ENCODE measurements at regions not wholly inside any gene's neighbourhood (a gene's known extent, or its start where the extent isn't known, plus 50 kb on each side); places are given as distances from the start of the nearest gene placed in this dataset.

DNA sequence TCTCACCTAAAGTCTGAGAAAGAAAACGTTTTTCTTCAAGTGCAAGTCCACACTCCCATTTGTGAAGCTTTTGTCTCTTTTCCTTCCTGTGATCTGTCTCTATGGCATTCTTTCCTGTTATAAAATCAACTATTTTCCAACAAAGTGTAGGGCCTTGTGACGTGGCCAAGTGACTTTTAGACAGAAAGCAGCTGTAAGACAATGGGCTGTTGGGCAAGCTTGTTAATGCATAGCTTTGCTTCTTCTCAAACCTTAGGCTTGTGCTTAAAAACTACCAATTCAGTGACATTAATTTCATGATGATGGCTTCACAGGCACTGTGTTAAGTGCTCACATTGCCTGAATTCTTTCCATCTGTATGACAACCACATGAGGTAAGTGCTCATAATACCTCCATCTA, 83.5 kb downstream of the VCY1B start:
- Histone ChIP-seq H3K36me3 (ENCODE audit: control insufficient read depth, insufficient read depth, low read length) (no peaks in the 10 kb centered on the region), H3K4me1 (ENCODE audit: control insufficient read depth, insufficient read depth, low read length, poor library complexity, severe bottlenecking) (no peaks in the 10 kb centered on the region), H3K9me3 (ENCODE audit: control insufficient read depth, low read length) (no peaks in the 10 kb centered on the region), H3K27ac (ENCODE audit: low read depth, low read length, severe bottlenecking) (no peak overlapping the region), H3K4me3 (ENCODE audit: extremely low read depth, insufficient read depth, low read length, poor library complexity, severe bottlenecking) (no peak overlapping the region)
- WGBS, 2 experiments (ENCODE audit: insufficient coverage in 2 of 2), result 0 to 100% methylated on average over 1 of the region's 2 CpGs

DNA sequence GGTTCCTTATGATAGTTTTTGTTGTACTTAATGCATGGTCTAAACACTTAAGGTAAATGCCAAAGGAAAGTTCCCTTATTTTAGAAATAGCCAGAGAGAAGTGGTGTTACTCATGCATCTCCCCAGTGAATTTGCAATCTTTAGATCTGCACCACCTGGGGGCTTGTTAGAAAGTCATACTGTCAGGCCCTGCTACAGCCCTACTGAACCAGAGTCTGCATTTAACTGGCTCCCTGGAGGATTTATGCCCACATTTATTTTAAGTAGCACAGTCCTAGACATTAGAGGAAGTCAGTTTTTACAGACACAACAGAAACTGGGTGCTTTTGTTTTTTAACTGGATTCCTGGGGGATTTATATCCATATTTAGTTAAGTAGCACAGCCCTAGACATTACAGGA, 89.6 kb downstream of the VCY1B start:
- no peaks in the 10 kb centered on the region for H3K4me1 ChIP-seq (ENCODE audit: control insufficient read depth, insufficient read depth, low read length, poor library complexity, severe bottlenecking)
- H3K36me3 ChIP-seq (ENCODE audit: control insufficient read depth, insufficient read depth, low read length), result no peaks in the 10 kb centered on the region
- no peak overlapping the region for H3K4me3 ChIP-seq (ENCODE audit: extremely low read depth, insufficient read depth, low read length, poor library complexity, severe bottlenecking)
- H3K27ac ChIP-seq (ENCODE audit: low read depth, low read length, severe bottlenecking), result no peak overlapping the region
- no peaks in the 10 kb centered on the region for H3K9me3 ChIP-seq (ENCODE audit: control insufficient read depth, low read length)

DNA sequence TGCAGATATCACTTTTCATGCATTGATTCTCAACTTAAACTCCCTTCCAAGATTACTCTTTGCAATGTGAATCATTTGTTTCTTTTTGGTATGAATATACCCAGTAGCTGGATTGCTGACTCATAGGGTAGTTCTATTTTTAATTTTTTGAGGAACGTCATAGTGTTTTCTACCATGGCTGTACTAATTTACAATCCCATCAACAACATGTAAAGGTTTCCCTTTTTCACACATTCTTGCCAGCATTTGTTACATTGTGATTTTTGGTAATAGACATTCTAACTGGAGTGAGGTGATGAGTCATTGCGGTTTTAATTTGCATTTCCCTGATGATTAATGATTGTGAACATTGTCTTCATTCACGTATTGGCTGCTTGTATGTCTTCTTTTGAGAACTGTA, 126.7 kb downstream of the VCY1B start:
- Histone ChIP-seq H3K27ac (ENCODE audit: low read depth, low read length, severe bottlenecking) (no peak overlapping the region), H3K36me3 (ENCODE audit: control insufficient read depth, insufficient read depth, low read length) (no peaks in the 10 kb centered on the region), H3K4me3 (ENCODE audit: extremely low read depth, insufficient read depth, low read length, poor library complexity, severe bottlenecking) (no peak overlapping the region), H3K9me3 (ENCODE audit: control insufficient read depth, low read length) (no peaks in the 10 kb centered on the region), H3K4me1 (ENCODE audit: control insufficient read depth, insufficient read depth, low read length, poor library complexity, severe bottlenecking) (no peaks in the 10 kb centered on the region)
- no CpG with 5 or more reads among the region's 3 CpGs for WGBS, 2 experiments (ENCODE audit: insufficient coverage in 2 of 2)

DNA sequence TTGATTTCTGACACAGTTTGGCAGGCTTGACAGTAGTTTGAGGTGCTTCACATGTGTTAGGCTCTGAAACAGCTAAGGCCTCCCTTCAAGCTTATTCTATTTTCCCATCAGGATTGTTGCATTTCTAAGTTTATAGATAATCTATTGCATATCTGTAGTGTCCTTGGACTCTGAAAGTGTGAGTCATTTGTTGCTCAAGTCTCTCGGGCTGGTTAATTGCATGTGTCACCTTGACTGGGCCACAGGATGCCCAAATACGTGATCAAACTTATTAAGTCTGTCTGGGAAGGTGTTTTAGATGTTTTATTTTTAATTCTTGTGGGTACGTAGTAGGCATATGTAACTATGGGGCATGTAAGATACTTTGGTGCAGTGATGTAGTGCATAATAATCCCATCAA, 166.0 kb downstream of the VCY1B start:
- no peak overlapping the region for H3K4me3 ChIP-seq (ENCODE audit: extremely low read depth, insufficient read depth, low read length, poor library complexity, severe bottlenecking)
- WGBS, 2 experiments (ENCODE audit: insufficient coverage in 2 of 2), result 50 to 71% methylated on average over 1 of the region's 3 CpGs
- H3K9me3 ChIP-seq (ENCODE audit: control insufficient read depth, low read length), result no peaks in the 10 kb centered on the region

DNA sequence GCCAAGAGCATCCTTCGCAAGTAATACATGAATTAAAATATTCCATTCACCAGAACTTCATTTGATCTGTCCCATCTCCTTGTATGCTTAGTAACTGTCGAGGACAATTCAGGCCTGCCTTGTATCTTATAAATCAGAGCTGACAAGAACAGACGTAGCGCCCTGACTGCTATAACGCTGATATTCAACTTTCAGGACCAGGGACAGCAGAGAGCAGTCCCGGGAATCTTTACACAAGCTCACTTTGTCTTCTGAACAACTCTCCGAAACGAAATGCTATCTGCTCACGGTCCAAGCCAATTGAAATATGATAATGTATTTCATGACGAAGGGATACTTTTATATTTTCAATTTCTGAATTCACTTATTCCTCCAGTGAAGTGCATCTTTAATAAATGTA, 175.7 kb downstream of the VCY1B start:
- Histone ChIP-seq H3K4me3 (ENCODE audit: extremely low read depth, insufficient read depth, low read length, poor library complexity, severe bottlenecking) (no peak overlapping the region), H3K9me3 (ENCODE audit: control insufficient read depth, low read length) (no peaks in the 10 kb centered on the region), H3K27ac (ENCODE audit: low read depth, low read length, severe bottlenecking) (no peak overlapping the region), H3K4me1 (ENCODE audit: control insufficient read depth, insufficient read depth, low read length, poor library complexity, severe bottlenecking) (no peaks in the 10 kb centered on the region), H3K36me3 (ENCODE audit: control insufficient read depth, insufficient read depth, low read length) (no peaks in the 10 kb centered on the region)
- 17 to 50% methylated on average over 2 to 3 of the region's 10 CpGs for WGBS, 2 experiments (ENCODE audit: insufficient coverage in 2 of 2)

More for the DNA sequence above, 166.0 kb downstream of the VCY1B start:
- no peaks in the 10 kb centered on the region for H3K36me3 ChIP-seq (ENCODE audit: control insufficient read depth, insufficient read depth, low read length)
- H3K27ac ChIP-seq (ENCODE audit: low read depth, low read length, severe bottlenecking), result no peak overlapping the region
- H3K4me1 ChIP-seq (ENCODE audit: control insufficient read depth, insufficient read depth, low read length, poor library complexity, severe bottlenecking), result no peaks in the 10 kb centered on the region

DNA sequence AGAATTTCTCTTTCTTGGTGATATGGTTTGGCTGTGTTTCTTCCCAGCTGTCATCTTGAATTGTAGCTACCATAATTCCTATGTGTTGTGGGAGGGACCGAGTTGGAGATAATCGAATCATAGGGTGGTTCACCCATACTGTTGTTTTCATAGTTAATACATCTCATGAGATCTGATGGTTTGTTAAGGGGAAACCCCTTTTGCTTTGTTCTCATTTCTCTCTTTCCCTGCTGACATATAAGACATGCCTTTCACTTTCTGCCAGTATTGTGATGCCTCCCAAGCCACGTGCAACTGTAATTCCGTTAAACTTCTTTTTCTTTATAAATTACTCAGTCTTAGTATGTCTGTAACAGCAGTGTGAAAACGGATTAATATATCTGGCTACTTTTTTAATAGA, 179.0 kb downstream of the VCY1B start:
- H3K4me1 ChIP-seq (ENCODE audit: control insufficient read depth, insufficient read depth, low read length, poor library complexity, severe bottlenecking), result no peaks in the 10 kb centered on the region
- no CpG with 5 or more reads among the region's 5 CpGs for WGBS, 2 experiments (ENCODE audit: insufficient coverage in 2 of 2)
- H3K27ac ChIP-seq (ENCODE audit: low read depth, low read length, severe bottlenecking), result no peak overlapping the region

DNA sequence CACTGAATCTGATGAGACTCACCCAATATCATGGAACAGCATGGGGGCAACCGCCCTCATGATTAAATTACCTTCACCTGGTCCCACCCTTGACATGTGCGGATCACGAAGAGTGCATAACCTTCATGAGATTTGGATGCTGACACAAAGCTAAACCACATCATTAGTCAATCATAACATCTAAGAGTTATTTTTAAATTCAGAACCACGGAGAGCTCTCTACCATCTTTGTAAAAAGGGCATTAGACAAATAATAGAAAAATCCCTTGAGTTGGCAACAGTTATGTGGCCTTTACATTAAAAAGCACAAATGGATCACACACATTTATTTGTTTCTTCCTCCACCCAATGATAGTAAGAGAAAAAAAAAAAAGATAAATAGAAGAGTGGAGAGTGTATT, 182.2 kb downstream of the VCY1B start:
- no CpG with 5 or more reads among the region's 4 CpGs for WGBS, 2 experiments (ENCODE audit: insufficient coverage in 2 of 2)
- Histone ChIP-seq H3K36me3 (ENCODE audit: control insufficient read depth, insufficient read depth, low read length) (no peaks in the 10 kb centered on the region), H3K27ac (ENCODE audit: low read depth, low read length, severe bottlenecking) (no peak overlapping the region), H3K4me1 (ENCODE audit: control insufficient read depth, insufficient read depth, low read length, poor library complexity, severe bottlenecking) (no peaks in the 10 kb centered on the region), H3K9me3 (ENCODE audit: control insufficient read depth, low read length) (no peaks in the 10 kb centered on the region), H3K4me3 (ENCODE audit: extremely low read depth, insufficient read depth, low read length, poor library complexity, severe bottlenecking) (no peak overlapping the region)

More for the DNA sequence above, 179.0 kb downstream of the VCY1B start:
- no peaks in the 10 kb centered on the region for H3K9me3 ChIP-seq (ENCODE audit: control insufficient read depth, low read length)
- no peaks in the 10 kb centered on the region for H3K36me3 ChIP-seq (ENCODE audit: control insufficient read depth, insufficient read depth, low read length)
- no peak overlapping the region for H3K4me3 ChIP-seq (ENCODE audit: extremely low read depth, insufficient read depth, low read length, poor library complexity, severe bottlenecking)

DNA sequence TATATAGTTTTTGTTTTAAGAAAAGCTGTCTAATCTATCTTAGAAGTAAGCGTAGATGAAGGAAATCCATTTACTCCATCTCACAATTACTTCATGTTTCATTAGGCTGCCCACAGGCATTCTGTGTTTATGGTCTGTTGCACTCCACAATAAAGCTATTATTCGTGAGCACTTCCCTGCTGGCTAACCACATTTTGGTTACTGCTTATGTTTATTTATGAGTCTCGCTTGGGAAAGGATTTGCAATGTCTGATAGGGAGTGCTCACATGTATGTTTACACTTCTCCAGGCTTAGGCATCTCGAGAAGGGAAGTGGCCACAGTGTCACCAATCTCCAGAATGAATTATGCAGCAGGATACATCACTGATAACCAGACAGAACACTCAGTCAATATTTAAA, 190.9 kb downstream of the VCY1B start:
- H3K4me3 ChIP-seq (ENCODE audit: extremely low read depth, insufficient read depth, low read length, poor library complexity, severe bottlenecking), result no peak overlapping the region
- no peak overlapping the region for H3K27ac ChIP-seq (ENCODE audit: low read depth, low read length, severe bottlenecking)
- no peaks in the 10 kb centered on the region for H3K4me1 ChIP-seq (ENCODE audit: control insufficient read depth, insufficient read depth, low read length, poor library complexity, severe bottlenecking)
- WGBS, 2 experiments (ENCODE audit: insufficient coverage in 2 of 2), result no CpG with 5 or more reads among the region's 4 CpGs
- H3K9me3 ChIP-seq (ENCODE audit: control insufficient read depth, low read length), result no peaks in the 10 kb centered on the region
- no peaks in the 10 kb centered on the region for H3K36me3 ChIP-seq (ENCODE audit: control insufficient read depth, insufficient read depth, low read length)

DNA sequence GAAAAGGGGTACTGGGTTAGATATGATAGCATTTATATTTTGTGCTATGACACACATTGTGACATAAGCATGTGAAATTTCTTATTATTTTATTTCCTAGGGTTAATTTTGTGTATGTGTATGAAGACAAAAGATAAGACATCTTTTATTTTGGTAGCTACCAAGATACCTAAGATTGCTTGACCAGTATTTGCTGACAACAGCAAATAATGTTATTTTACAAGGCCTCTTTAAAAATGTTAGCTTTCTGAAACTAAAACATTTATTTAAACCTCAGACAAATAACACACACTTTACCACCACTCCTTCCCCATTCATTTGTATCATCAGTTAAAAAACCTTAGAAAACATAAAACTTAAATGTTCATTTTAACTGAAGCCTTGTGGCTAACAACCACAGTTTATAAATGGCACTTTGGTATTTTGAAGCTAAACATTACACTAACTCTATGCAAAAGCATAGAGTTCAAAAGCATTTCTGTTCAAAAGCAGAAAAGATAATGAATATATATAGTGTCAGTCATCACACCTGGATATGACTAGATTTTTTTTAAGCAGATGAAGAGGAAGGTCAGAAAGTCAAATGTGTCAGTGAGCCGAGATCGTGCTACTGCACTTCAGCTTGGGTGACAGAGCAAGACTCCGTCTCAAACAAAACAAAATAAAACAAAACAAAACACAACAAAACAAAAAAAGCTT, 193.0 kb downstream of the VCY1B start:
- no CpG with 5 or more reads among the region's 3 CpGs for WGBS, 2 experiments (ENCODE audit: insufficient coverage in 2 of 2)
- no peaks in the 10 kb centered on the region for H3K36me3 ChIP-seq (ENCODE audit: control insufficient read depth, insufficient read depth, low read length)
- no peak overlapping the region for H3K27ac ChIP-seq (ENCODE audit: low read depth, low read length, severe bottlenecking)
- no peaks in the 10 kb centered on the region for H3K9me3 ChIP-seq (ENCODE audit: control insufficient read depth, low read length)
- no peak overlapping the region for H3K4me3 ChIP-seq (ENCODE audit: extremely low read depth, insufficient read depth, low read length, poor library complexity, severe bottlenecking)
- H3K4me1 ChIP-seq (ENCODE audit: control insufficient read depth, insufficient read depth, low read length, poor library complexity, severe bottlenecking), result no peaks in the 10 kb centered on the region

DNA sequence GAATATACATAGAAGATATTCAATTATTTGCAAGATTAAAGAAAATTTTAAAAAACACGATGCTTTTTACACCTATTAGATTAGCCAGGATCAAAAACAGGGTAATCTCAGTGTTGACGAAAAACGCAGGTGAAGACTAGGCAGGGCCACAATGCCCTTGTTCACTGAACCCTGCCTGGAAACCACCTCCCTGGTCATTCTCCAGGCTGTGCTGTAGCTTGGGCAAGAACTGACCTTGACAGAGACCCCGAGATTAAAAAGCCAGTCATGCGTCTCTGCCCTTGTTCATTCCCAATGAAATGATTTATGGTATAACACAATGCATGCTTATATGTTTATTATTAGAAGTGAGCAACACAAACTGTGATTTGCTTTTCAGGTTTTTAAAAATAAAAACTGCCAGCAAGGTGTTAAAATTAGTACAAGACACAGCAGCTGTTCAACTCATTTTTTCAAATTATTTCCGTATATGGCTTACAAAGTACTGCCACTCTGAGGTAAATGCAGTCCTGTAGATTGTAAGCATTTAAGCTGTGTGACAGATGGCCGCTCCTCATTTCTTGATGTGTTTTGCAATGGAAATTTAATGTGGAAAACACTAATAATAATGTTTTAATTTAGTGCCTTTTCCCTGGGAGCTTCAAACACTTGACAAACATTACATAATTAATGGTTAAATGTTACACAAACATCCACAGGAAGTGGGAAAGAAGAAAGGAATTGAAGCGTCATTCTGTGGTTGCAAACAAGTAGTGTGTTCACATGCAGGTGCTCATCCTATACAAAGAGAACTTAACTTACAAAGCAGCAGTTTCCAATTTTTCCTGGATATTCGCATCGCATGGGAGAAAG, 200.2 kb downstream of the VCY1B start:
- WGBS, 2 experiments (ENCODE audit: insufficient coverage in 2 of 2), result no CpG with 5 or more reads among the region's 10 CpGs
- no peaks in the 10 kb centered on the region for H3K36me3 ChIP-seq (ENCODE audit: control insufficient read depth, insufficient read depth, low read length)
- H3K27ac ChIP-seq (ENCODE audit: low read depth, low read length, severe bottlenecking), result no peak overlapping the region
- no peaks in the 10 kb centered on the region for H3K9me3 ChIP-seq (ENCODE audit: control insufficient read depth, low read length)
- H3K4me1 ChIP-seq (ENCODE audit: control insufficient read depth, insufficient read depth, low read length, poor library complexity, severe bottlenecking), result no peaks in the 10 kb centered on the region
- H3K4me3 ChIP-seq (ENCODE audit: extremely low read depth, insufficient read depth, low read length, poor library complexity, severe bottlenecking), result no peak overlapping the region

DNA sequence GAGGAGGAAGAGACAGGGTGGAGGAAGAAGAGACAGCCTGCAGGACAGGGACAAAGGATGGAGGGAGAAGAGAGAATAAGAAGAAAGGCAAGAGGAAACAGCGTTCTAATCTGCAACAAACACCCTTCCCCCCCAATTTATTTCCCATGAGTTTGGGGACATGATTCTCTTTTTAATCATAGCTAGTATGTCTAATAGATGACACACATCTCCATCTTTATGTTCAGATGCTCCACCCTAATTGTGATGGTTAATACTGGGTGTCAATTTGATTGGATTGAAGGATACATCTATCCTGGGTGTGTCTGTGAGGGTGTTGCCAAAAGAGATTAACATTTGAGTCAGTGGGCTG, 200.8 kb downstream of the VCY1B start:
- Histone ChIP-seq H3K36me3 (ENCODE audit: control insufficient read depth, insufficient read depth, low read length) (no peaks in the 10 kb centered on the region), H3K4me1 (ENCODE audit: control insufficient read depth, insufficient read depth, low read length, poor library complexity, severe bottlenecking) (no peaks in the 10 kb centered on the region), H3K4me3 (ENCODE audit: extremely low read depth, insufficient read depth, low read length, poor library complexity, severe bottlenecking) (no peak overlapping the region), H3K27ac (ENCODE audit: low read depth, low read length, severe bottlenecking) (no peak overlapping the region), H3K9me3 (ENCODE audit: control insufficient read depth, low read length) (no peaks in the 10 kb centered on the region)
- no CpG with 5 or more reads among the region's 1 CpG for WGBS, 2 experiments (ENCODE audit: insufficient coverage in 2 of 2)

Data from mesodermal cell (in vitro differentiated cells).